Vagina (tissue), 2 donors: ENCODE measurements at regions not wholly inside any gene's neighbourhood (a gene's known extent, or its start where the extent isn't known, plus 50 kb on each side); places are given as distances from the start of the nearest gene placed in this dataset.

ENCODE experiments used
- DNase-seq, 2 donors: peaks; one replicate each; pipeline ENCODE4 v3.0.0-alpha.2; 2017; ENCODE audit errors: extremely low spot score in 2 of 2
- H3K27ac ChIP-seq: fragments of 200-600 bp; sonication (generic); one replicate; pipeline ENCODE4 v1.5.1; 2019
- H3K27me3 ChIP-seq: fragments of 200-600 bp; sonication (generic); one replicate; pipeline ENCODE4 v1.5.1; 2019
- H3K36me3 ChIP-seq, 2 donors: fragments of 200-600 bp; sonication (generic); one replicate each; pipeline ENCODE4 v1.5.1; 2017 to 2019
- H3K4me1 ChIP-seq: fragments of 200-600 bp; sonication (generic); one replicate; pipeline ENCODE4 v1.5.1; 2019
- H3K4me3 ChIP-seq, 2 donors: fragments of 200-600 bp; sonication (generic); 1 replicate in 1 of 2; 2 replicates in 1 of 2; pipeline ENCODE4 v1.5.1; 2016 to 2019
- H3K9me3 ChIP-seq: fragments of 200-600 bp; sonication (generic); one replicate; pipeline ENCODE4 v1.5.1; 2019
- CTCF ChIP-seq, 3 experiments: fragments of 450-650 bp in 2 of 3; fragments of 200-600 bp in 1 of 3; sonication (generic) in 1 of 3; IDR thresholded peaks; one replicate each; pipeline ENCODE4 v1.5.1; 2017 to 2019; ENCODE audit warnings: antibody characterized with exemption in 3 of 3, mild to moderate bottlenecking in 2 of 3, moderate library complexity in 2 of 3
- POLR2A ChIP-seq, 2 donors: fragments of 450-650 bp; IDR thresholded peaks; one replicate each; pipeline ENCODE4 v1.6.1; 2017; ENCODE audit warnings: antibody characterized with exemption in 2 of 2, mild to moderate bottlenecking in 2 of 2, moderate library complexity in 2 of 2
- POLR2AphosphoS5 ChIP-seq, 2 donors: sonication (generic); formaldehyde crosslinking; IDR thresholded peaks; one replicate each; pipeline ENCODE4 v1.9.0; 2017; ENCODE audit warnings: antibody characterized with exemption in 2 of 2, mild to moderate bottlenecking in 2 of 2, low read depth in 1 of 2; ENCODE audit not compliant: insufficient read depth in 1 of 2
- intact Hi-C: fragments of 100-400 bp; cut with DNase I; formaldehyde crosslinking; loops from one replicate; pipeline ENCODE4 v1.15.1; 2023

- TF ChIP-seq CTCF (IDR thresholded peaks at IDR 0.05) (no peak), POLR2A (IDR thresholded peaks at IDR 0.05) (no peak), POLR2AphosphoS5 (IDR thresholded peaks at IDR 0.05; ENCODE audit: insufficient read depth in 1 of 2, low read depth in 1 of 2) (no peak)
- no peaks in the 10 kb centered on the region for H3K27me3 ChIP-seq
- H3K4me3 ChIP-seq: no peak overlapping the region
- H3K9me3 ChIP-seq: no peaks in the 10 kb centered on the region
- no peak for DNase-seq
- no peaks in the 10 kb centered on the region for H3K36me3 ChIP-seq
- H3K4me1 ChIP-seq: no peaks in the 10 kb centered on the region
- intact Hi-C loops: no loop called here
- no peak overlapping the region for H3K27ac ChIP-seq
Measured at GRCh38 chr1:172902861-172903381, 147.8 kb downstream of the TNFSF18 start.

GRCh38 chr1:172903581-172904220 lies 147.0 kb downstream of the TNFSF18 start:
- H3K36me3 ChIP-seq: no peaks in the 10 kb centered on the region
- intact Hi-C loops: no loop called here
- no peak overlapping the region for H3K4me3 ChIP-seq
- no peaks in the 10 kb centered on the region for H3K9me3 ChIP-seq
- H3K27ac ChIP-seq: no peak overlapping the region
- TF ChIP-seq CTCF (IDR thresholded peaks at IDR 0.05): no peak
- TF ChIP-seq POLR2AphosphoS5 (IDR thresholded peaks at IDR 0.05; ENCODE audit: insufficient read depth in 1 of 2, low read depth in 1 of 2): no peak
- no peak for TF ChIP-seq POLR2A (IDR thresholded peaks at IDR 0.05)
- DNase-seq: no peak
- H3K4me1 ChIP-seq: no peaks in the 10 kb centered on the region
- H3K27me3 ChIP-seq: no peaks in the 10 kb centered on the region

GRCh38 chr1:172905452-172905851 lies 145.3 kb downstream of the TNFSF18 start:
- no peak for DNase-seq
- TF ChIP-seq CTCF (IDR thresholded peaks at IDR 0.05): no peak
- TF ChIP-seq POLR2AphosphoS5 (IDR thresholded peaks at IDR 0.05; ENCODE audit: insufficient read depth in 1 of 2, low read depth in 1 of 2): no peak
- TF ChIP-seq POLR2A (IDR thresholded peaks at IDR 0.05): no peak
- Histone ChIP-seq H3K36me3 (no peaks in the 10 kb centered on the region), H3K9me3 (no peaks in the 10 kb centered on the region), H3K27ac (no peak overlapping the region), H3K4me1 (no peaks in the 10 kb centered on the region), H3K27me3 (no peaks in the 10 kb centered on the region), H3K4me3 (no peak overlapping the region)
- intact Hi-C loops: no loop called here

- H3K27ac ChIP-seq: no peak overlapping the region
- no peak for DNase-seq
- no peaks in the 10 kb centered on the region for H3K4me1 ChIP-seq
- H3K9me3 ChIP-seq: no peaks in the 10 kb centered on the region
- TF ChIP-seq CTCF (IDR thresholded peaks at IDR 0.05): no peak
- no peaks in the 10 kb centered on the region for H3K36me3 ChIP-seq
- intact Hi-C loops: no loop called here
- H3K4me3 ChIP-seq: no peak overlapping the region
- H3K27me3 ChIP-seq: no peaks in the 10 kb centered on the region
Measured at GRCh38 chr1:172906778-172907592, 143.8 kb downstream of the TNFSF18 start.

GRCh38 chr1:172907834-172908326 lies 142.9 kb downstream of the TNFSF18 start:
- intact Hi-C loops: no loop called here
- H3K4me1 ChIP-seq: no peaks in the 10 kb centered on the region
- H3K36me3 ChIP-seq: no peaks in the 10 kb centered on the region
- no peaks in the 10 kb centered on the region for H3K9me3 ChIP-seq
- no peak for TF ChIP-seq CTCF (IDR thresholded peaks at IDR 0.05)
- TF ChIP-seq POLR2AphosphoS5 (IDR thresholded peaks at IDR 0.05; ENCODE audit: insufficient read depth in 1 of 2, low read depth in 1 of 2): no peak
- no peak for TF ChIP-seq POLR2A (IDR thresholded peaks at IDR 0.05)
- no peak overlapping the region for H3K4me3 ChIP-seq
- H3K27ac ChIP-seq: no peak overlapping the region
- H3K27me3 ChIP-seq: no peaks in the 10 kb centered on the region
- DNase-seq: no peak
